DOHH2 (cell line): ENCODE measurements at regions not wholly inside any gene's neighbourhood (a gene's known extent, or its start where the extent isn't known, plus 50 kb on each side); places are given as distances from the start of the nearest gene placed in this dataset.

Source experiments
- H3F3A ChIP-seq: fragments of 200-600 bp; sonication (generic), shearing (Covaris generic); 2 replicates; pipeline ENCODE4 v1.6.0; 2016; ENCODE audit warnings: antibody characterized with exemption, mild to moderate bottlenecking; ENCODE audit not compliant: control insufficient read depth, insufficient read depth
- H3K27ac ChIP-seq: fragments of 200-600 bp; sonication (generic); 2 replicates; pipeline ENCODE4 v1.5.1; 2014; ENCODE audit warnings: low read depth, mild to moderate bottlenecking, low read length, moderate library complexity
- H3K27me3 ChIP-seq: fragments of 200-600 bp; sonication (generic); 2 replicates; pipeline ENCODE4 v1.6.1; 2014; ENCODE audit warnings: mild to moderate bottlenecking, low read length, mixed read lengths; ENCODE audit not compliant: control insufficient read depth
- H3K36me3 ChIP-seq: fragments of 200-600 bp; sonication (generic); 2 replicates; pipeline ENCODE4 v1.6.1; 2014; ENCODE audit warnings: mild to moderate bottlenecking, low read length, moderate library complexity, mixed read lengths; ENCODE audit not compliant: control insufficient read depth
- H3K4me1 ChIP-seq: fragments of 200-600 bp; sonication (generic); 2 replicates; pipeline ENCODE4 v1.6.1; 2014; ENCODE audit warnings: mild to moderate bottlenecking, low read length, mixed read lengths; ENCODE audit not compliant: control insufficient read depth
- H3K4me2 ChIP-seq: fragments of 200-600 bp; sonication (generic); 2 replicates; pipeline ENCODE4 v1.6.0; 2014; ENCODE audit warnings: mild to moderate bottlenecking, low read length, moderate library complexity
- H3K4me3 ChIP-seq: fragments of 200-600 bp; sonication (generic); 2 replicates; pipeline ENCODE4 v1.5.1; 2014; ENCODE audit warnings: mild to moderate bottlenecking, low read length, mixed read lengths
- H3K79me2 ChIP-seq: fragments of 200-600 bp; sonication (generic); 2 replicates; pipeline ENCODE4 v1.6.1; 2014; ENCODE audit warnings: mild to moderate bottlenecking, low read length, mixed read lengths; ENCODE audit not compliant: control insufficient read depth
- H3K9me2 ChIP-seq: fragments of 200-600 bp; sonication (generic); replicated peaks from 2 replicates; pipeline ENCODE4 v1.6.1; 2014; ENCODE audit warnings: mild to moderate bottlenecking, low read length, mixed read lengths; ENCODE audit not compliant: control insufficient read depth
- H3K9me3 ChIP-seq: fragments of 200-600 bp; sonication (generic); 2 replicates; pipeline ENCODE4 v1.6.1; 2014; ENCODE audit warnings: antibody characterized with exemption, low read length, mixed read lengths; ENCODE audit not compliant: control insufficient read depth, insufficient read depth
- H4K20me1 ChIP-seq: fragments of 200-600 bp; sonication (generic); 2 replicates; pipeline ENCODE4 v1.6.0; 2014; ENCODE audit warnings: low read depth, mild to moderate bottlenecking, antibody characterized with exemption, low read length, moderate library complexity; ENCODE audit not compliant: control insufficient read depth, insufficient read depth
- CTCF ChIP-seq: fragments of 200-600 bp; sonication (generic); IDR thresholded peaks from one replicate; pipeline ENCODE4 v1.5.1; 2014; ENCODE audit warnings: antibody characterized with exemption, mild to moderate bottlenecking, low read depth, low read length; ENCODE audit not compliant: poor library complexity, severe bottlenecking
- EZH2phosphoT487 ChIP-seq: fragments of 200-600 bp; sonication (generic); IDR thresholded peaks from 2 replicates; pipeline ENCODE4 v1.6.1; 2017; ENCODE audit warnings: borderline replicate concordance, mild to moderate bottlenecking, antibody characterized with exemption, low read length, moderate library complexity, mixed read lengths

- no peak overlapping the region for H3K4me2 ChIP-seq
- no peaks in the 10 kb centered on the region for H4K20me1 ChIP-seq
- H3K27ac ChIP-seq, result no peak overlapping the region
- no peaks in the 10 kb centered on the region for H3K4me1 ChIP-seq
- TF ChIP-seq EZH2phosphoT487 (no peak), CTCF (no peak)
- no peaks in the 10 kb centered on the region for H3K9me3 ChIP-seq
- no peaks in the 10 kb centered on the region for H3K79me2 ChIP-seq
- H3K27me3 ChIP-seq, result no peaks in the 10 kb centered on the region
- no peaks in the 10 kb centered on the region for H3K36me3 ChIP-seq
- no peaks in the 10 kb centered on the region for H3F3A ChIP-seq
- H3K9me2 ChIP-seq, result no peaks in the 10 kb centered on the region
- H3K4me3 ChIP-seq, result no peak overlapping the region
These were observed 149.3 kb downstream of the EBLN2 start for GRCh38 chr3:73210759-73211158.

GRCh38 chr3:73212683-73213082 is 151.2 kb downstream of the EBLN2 start:
- Histone ChIP-seq H3K4me1 (no peaks in the 10 kb centered on the region), H3F3A (no peaks in the 10 kb centered on the region), H3K9me3 (no peaks in the 10 kb centered on the region), H3K27ac (no peak overlapping the region), H3K9me2 (no peaks in the 10 kb centered on the region), H3K36me3 (no peaks in the 10 kb centered on the region), H4K20me1 (no peaks in the 10 kb centered on the region), H3K4me2 (no peak overlapping the region), H3K27me3 (no peaks in the 10 kb centered on the region), H3K79me2 (no peaks in the 10 kb centered on the region), H3K4me3 (no peak overlapping the region)
- TF ChIP-seq EZH2phosphoT487 (no peak), CTCF (no peak)

- no peak overlapping the region for H3K4me2 ChIP-seq
- no peaks in the 10 kb centered on the region for H3K27me3 ChIP-seq
- H3F3A ChIP-seq, result no peaks in the 10 kb centered on the region
- no peaks in the 10 kb centered on the region for H3K9me3 ChIP-seq
- H3K4me1 ChIP-seq, result no peaks in the 10 kb centered on the region
- H4K20me1 ChIP-seq, result no peaks in the 10 kb centered on the region
- H3K4me3 ChIP-seq, result no peak overlapping the region
- H3K9me2 ChIP-seq, result no peaks in the 10 kb centered on the region
- TF ChIP-seq EZH2phosphoT487, result no peak
- TF ChIP-seq CTCF, result no peak
- no peak overlapping the region for H3K27ac ChIP-seq
- no peaks in the 10 kb centered on the region for H3K36me3 ChIP-seq
- H3K79me2 ChIP-seq, result no peaks in the 10 kb centered on the region
These were observed 152.4 kb downstream of the EBLN2 start for GRCh38 chr3:73213896-73214295.

GRCh38 chr3:73214846-73215245 is 153.4 kb downstream of the EBLN2 start:
- Histone ChIP-seq H3K9me2 (no peaks in the 10 kb centered on the region), H3K27ac (no peak overlapping the region), H4K20me1 (no peaks in the 10 kb centered on the region), H3K36me3 (no peaks in the 10 kb centered on the region), H3K4me2 (no peak overlapping the region), H3K4me1 (no peaks in the 10 kb centered on the region), H3F3A (no peaks in the 10 kb centered on the region), H3K4me3 (no peak overlapping the region), H3K27me3 (no peaks in the 10 kb centered on the region), H3K79me2 (no peaks in the 10 kb centered on the region), H3K9me3 (no peaks in the 10 kb centered on the region)
- TF ChIP-seq EZH2phosphoT487, result no peak
